Prostate gland (tissue), 2 donors: ENCODE measurements at regions not wholly inside any gene's neighbourhood (a gene's known extent, or its start where the extent isn't known, plus 50 kb on each side); places are given as distances from the start of the nearest gene placed in this dataset.

Experiments used
- CTCF ChIP-seq, 4 experiments: fragments of 200-600 bp in 2 of 4; fragments of 450-650 bp in 2 of 4; sonication (generic) in 2 of 4; IDR thresholded peaks; 1 replicate in 3 of 4; 2 replicates in 1 of 4; pipeline ENCODE4 v1.5.1; 2016 to 2019; ENCODE audit warnings: antibody characterized with exemption in 4 of 4, mild to moderate bottlenecking in 2 of 4, moderate library complexity in 2 of 4
- POLR2A ChIP-seq: fragments of 450-650 bp; IDR thresholded peaks from one replicate; pipeline ENCODE4 v1.6.1; 2016; ENCODE audit warnings: antibody characterized with exemption, mild to moderate bottlenecking

GRCh38 chr5:174191076-174191475 is 145.6 kb downstream of the NSG2 start:
- TF ChIP-seq POLR2A (no peak), CTCF (IDR thresholded peaks at IDR 0.05) (no peak)
